ENCODE measurements at regions not wholly inside any gene's neighbourhood (a gene's known extent, or its start where the extent isn't known, plus 50 kb on each side); places are given as distances from the start of the nearest gene placed in this dataset.

- TF ChIP-seq, protein P1, sequence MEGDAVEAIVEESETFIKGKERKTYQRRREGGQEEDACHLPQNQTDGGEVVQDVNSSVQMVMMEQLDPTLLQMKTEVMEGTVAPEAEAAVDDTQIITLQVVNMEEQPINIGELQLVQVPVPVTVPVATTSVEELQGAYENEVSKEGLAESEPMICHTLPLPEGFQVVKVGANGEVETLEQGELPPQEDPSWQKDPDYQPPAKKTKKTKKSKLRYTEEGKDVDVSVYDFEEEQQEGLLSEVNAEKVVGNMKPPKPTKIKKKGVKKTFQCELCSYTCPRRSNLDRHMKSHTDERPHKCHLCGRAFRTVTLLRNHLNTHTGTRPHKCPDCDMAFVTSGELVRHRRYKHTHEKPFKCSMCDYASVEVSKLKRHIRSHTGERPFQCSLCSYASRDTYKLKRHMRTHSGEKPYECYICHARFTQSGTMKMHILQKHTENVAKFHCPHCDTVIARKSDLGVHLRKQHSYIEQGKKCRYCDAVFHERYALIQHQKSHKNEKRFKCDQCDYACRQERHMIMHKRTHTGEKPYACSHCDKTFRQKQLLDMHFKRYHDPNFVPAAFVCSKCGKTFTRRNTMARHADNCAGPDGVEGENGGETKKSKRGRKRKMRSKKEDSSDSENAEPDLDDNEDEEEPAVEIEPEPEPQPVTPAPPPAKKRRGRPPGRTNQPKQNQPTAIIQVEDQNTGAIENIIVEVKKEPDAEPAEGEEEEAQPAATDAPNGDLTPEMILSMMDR (IDR thresholded peaks at IDR 0.05 in 4 of 5, conservative IDR thresholded peaks at IDR 0.05 in 1 of 5) = no peak
- no peak for TF ChIP-seq POLR2A (IDR thresholded peaks at IDR 0.05)
These were observed 579.3 kb downstream of the SH2D4B start for GRCh38 chr10:81116990-81117389.
